Stimulated activated CD4-positive, alpha-beta T cell treated with anti-CD3 and anti-CD28 coated beads, Interleukin-1b, Interleukin-23, amount 100 ng/mL, for 24 hours (primary cell): ENCODE measurements at regions not wholly inside any gene's neighbourhood (a gene's known extent, or its start where the extent isn't known, plus 50 kb on each side); places are given as distances from the start of the nearest gene placed in this dataset.
"Not testable (repeated sequence)": the region's sequence is repeated elsewhere in the genome, so short reads cannot be mapped to it uniquely, and the experiment has no call there.

Experiments
- DNase-seq, 4 experiments: peaks; one replicate each; pipeline ENCODE4 v3.0.0-alpha.2; 2020; ENCODE audit warnings: low read depth in 4 of 4, low spot score in 1 of 4

GRCh38 chr4:15162465-15163283 lies 160.4 kb downstream of the CPEB2 start:
- DNase-seq = no peak

- DNase-seq = no peak
These were observed 161.0 kb downstream of the CPEB2 start for GRCh38 chr4:15163284-15163645.

- no peak for DNase-seq
These were observed 162.3 kb downstream of the CPEB2 start for GRCh38 chr4:15164571-15164970.

- no peak for DNase-seq
These were observed 165.5 kb downstream of the CPEB2 start for GRCh38 chr4:15167743-15168142.

- no peak for DNase-seq
These were observed 166.5 kb downstream of the CPEB2 start for GRCh38 chr4:15168759-15169158.

GRCh38 chr4:15171725-15172124 lies 169.4 kb downstream of the CPEB2 start:
- no peak for DNase-seq

- no peak for DNase-seq
These were observed 171.0 kb downstream of the CPEB2 start for GRCh38 chr4:15173251-15173650.

GRCh38 chr4:15174168-15174567 lies 171.9 kb downstream of the CPEB2 start:
- DNase-seq = not testable (repeated sequence)

GRCh38 chr4:15179842-15180241 lies 177.6 kb downstream of the CPEB2 start:
- not testable (repeated sequence) for DNase-seq

- DNase-seq = peak in 1 of 4 experiments; percentile 19
These were observed 180.4 kb downstream of the CPEB2 start for GRCh38 chr4:15182600-15183220.

GRCh38 chr4:15186149-15186548 lies 183.9 kb downstream of the CPEB2 start:
- DNase-seq = no peak

- DNase-seq = no peak
These were observed 184.5 kb downstream of the CPEB2 start for GRCh38 chr4:15186806-15187205.

GRCh38 chr4:15188605-15189539 lies 186.6 kb downstream of the CPEB2 start:
- no peak for DNase-seq

- DNase-seq = no peak
These were observed 192.2 kb downstream of the CPEB2 start for GRCh38 chr4:15194520-15194919.

- no peak for DNase-seq
These were observed 194.7 kb downstream of the CPEB2 start for GRCh38 chr4:15197005-15197404.

GRCh38 chr4:15198070-15198727 lies 195.9 kb downstream of the CPEB2 start:
- DNase-seq = no peak

- DNase-seq = no peak
These were observed 199.5 kb downstream of the CPEB2 start for GRCh38 chr4:15201782-15202181.

GRCh38 chr4:15202481-15202880 lies 200.2 kb downstream of the CPEB2 start:
- no peak for DNase-seq

GRCh38 chr4:15206526-15206925 lies 204.2 kb downstream of the CPEB2 start:
- DNase-seq = not testable (repeated sequence)

GRCh38 chr4:15213302-15213970 lies 211.2 kb downstream of the CPEB2 start:
- no peak for DNase-seq

- DNase-seq = no peak
These were observed 212.7 kb upstream of the C1QTNF7 start for GRCh38 chr4:15215109-15215508.
